IMR-90 (cell line): ENCODE measurements at regions not wholly inside any gene's neighbourhood (a gene's known extent, or its start where the extent isn't known, plus 50 kb on each side); places are given as distances from the start of the nearest gene placed in this dataset.

Experiments
- ATAC-seq: fragments of 200-7000 bp; cut with Tn5 transposase; 2 replicates; pipeline ENCODE4 v1.9.1; 2020; ENCODE audit warnings: low read depth, mild to moderate bottlenecking, moderate library complexity
- BruUV-seq: library from RNA; stranded (reverse); fragments of 400-500 nt; replicated peaks from 2 replicates; lab custom pipeline; 2021; lab: Mats Ljungman, UMichigan
- CTCF ChIA-PET: fragments of 300-600 bp; formaldehyde crosslinking; extraction: SDS; loops from one replicate; lab custom pipeline; 2021; ENCODE audit warnings: antibody characterized with exemption; lab: Yijun Ruan, JAX
- POLR2A ChIA-PET: fragments of 300-600 bp; sonication (Branson Sonifier 250); formaldehyde crosslinking; loops from one replicate; lab custom pipeline; 2022; ENCODE audit warnings: antibody characterized with exemption; ENCODE audit not compliant: unreplicated experiment; lab: Charles Lee
- DNase-seq: peaks from one replicate; pipeline ENCODE4 v3.0.0; 2013
- H2AFZ ChIP-seq: replicated peaks from 2 replicates; pipeline ENCODE3; 2013; ENCODE audit warnings: low read length, mild to moderate bottlenecking; ENCODE audit not compliant: poor library complexity
- H2AK5ac ChIP-seq: 2 replicates; pipeline ENCODE4 v1.6.1; 2013; ENCODE audit warnings: low read depth, low read length, inconsistent platforms
- H2AK9ac ChIP-seq: replicated peaks from 2 replicates; pipeline ENCODE3; 2013; ENCODE audit warnings: mild to moderate bottlenecking, low read depth, low read length, moderate library complexity; ENCODE audit not compliant: poor library complexity
- H2BK120ac ChIP-seq: 2 replicates; pipeline ENCODE4 v1.6.1; 2013; ENCODE audit warnings: low read depth, low read length, inconsistent platforms
- H2BK15ac ChIP-seq: 3 replicates; pipeline ENCODE4 v1.6.1; 2013; ENCODE audit warnings: low read depth, low read length, inconsistent platforms
- H2BK20ac ChIP-seq: 2 replicates; pipeline ENCODE4 v1.6.1; 2013; ENCODE audit warnings: low read depth, mild to moderate bottlenecking, inconsistent platforms, low read length, moderate library complexity
- H2BK5ac ChIP-seq: 2 replicates; pipeline ENCODE4 v1.6.1; 2013; ENCODE audit warnings: mild to moderate bottlenecking, low read depth, low read length, inconsistent platforms; ENCODE audit not compliant: poor library complexity, severe bottlenecking
- H3K14ac ChIP-seq: replicated peaks from 2 replicates; pipeline ENCODE4 v1.6.1; 2013; ENCODE audit warnings: low read depth, low read length, inconsistent platforms
- H3K18ac ChIP-seq: 2 replicates; pipeline ENCODE4 v1.6.1; 2013; ENCODE audit warnings: low read depth, low read length, control low read depth
- H3K23ac ChIP-seq: 2 replicates; pipeline ENCODE4 v1.6.1; 2013; ENCODE audit warnings: low read depth, low read length, inconsistent platforms
- H3K27ac ChIP-seq: 2 replicates; pipeline ENCODE4 v1.5.1; 2013; ENCODE audit warnings: mild to moderate bottlenecking, control low read depth, low read length; ENCODE audit not compliant: insufficient read depth
- H3K27me3 ChIP-seq: 2 replicates; pipeline ENCODE4 v1.6.1; 2013; ENCODE audit warnings: low read length; ENCODE audit not compliant: control insufficient read depth, insufficient read depth
- H3K36me3 ChIP-seq: 2 replicates; pipeline ENCODE4 v1.6.1; 2013; ENCODE audit warnings: low read length, mixed read lengths; ENCODE audit not compliant: control insufficient read depth, insufficient read depth
- H3K4ac ChIP-seq: 2 replicates; pipeline ENCODE4 v1.6.1; 2013; ENCODE audit warnings: low read depth, low read length, inconsistent platforms
- H3K4me1 ChIP-seq: 2 replicates; pipeline ENCODE4 v1.6.1; 2013; ENCODE audit warnings: low read length, mixed read lengths; ENCODE audit not compliant: control insufficient read depth, insufficient read depth
- H3K4me2 ChIP-seq: 2 replicates; pipeline ENCODE4 v1.6.1; 2013; ENCODE audit warnings: low read depth, mild to moderate bottlenecking, control low read depth, low read length, moderate library complexity
- H3K4me3 ChIP-seq: 2 replicates; pipeline ENCODE4 v1.5.1; 2013; ENCODE audit warnings: low read depth, mild to moderate bottlenecking, control low read depth, low read length, moderate library complexity; ENCODE audit not compliant: insufficient read depth
- H3K56ac ChIP-seq: 2 replicates; pipeline ENCODE4 v1.6.1; 2013; ENCODE audit warnings: low read length, inconsistent platforms; ENCODE audit not compliant: insufficient read depth; ENCODE audit errors: extremely low read depth
- H3K79me1 ChIP-seq, 2 experiments: 2 replicates each; pipeline ENCODE4 v1.6.1; 2013; ENCODE audit warnings: low read length in 2 of 2, inconsistent platforms in 1 of 2, low read depth in 1 of 2
- H3K9ac ChIP-seq: 2 replicates; pipeline ENCODE4 v1.6.1; 2013; ENCODE audit warnings: low read depth, low read length, control low read depth
- H3K9me1 ChIP-seq: 2 replicates; pipeline ENCODE4 v1.6.1; 2013; ENCODE audit warnings: low read length, inconsistent platforms; ENCODE audit not compliant: insufficient read depth
- H3K9me3 ChIP-seq: 2 replicates; pipeline ENCODE4 v1.6.1; 2013; ENCODE audit warnings: low read length; ENCODE audit not compliant: control insufficient read depth, insufficient read depth
- H4K20me1 ChIP-seq: 2 replicates; pipeline ENCODE4 v1.6.1; 2013; ENCODE audit warnings: low read length, inconsistent platforms; ENCODE audit not compliant: insufficient read depth
- H4K5ac ChIP-seq: 2 replicates; pipeline ENCODE4 v1.6.1; 2013; ENCODE audit warnings: mild to moderate bottlenecking, low read depth, low read length, control low read depth
- H4K8ac ChIP-seq, 2 experiments: 2 replicates each; pipeline ENCODE4 v1.6.1; 2013; ENCODE audit warnings: low read depth in 2 of 2, low read length in 2 of 2, control low read depth in 1 of 2, inconsistent platforms in 1 of 2
- H4K91ac ChIP-seq: 2 replicates; pipeline ENCODE4 v1.6.1; 2013; ENCODE audit warnings: low read depth, low read length, inconsistent platforms; ENCODE audit not compliant: insufficient read depth
- CHD1 ChIP-seq: IDR thresholded peaks from 2 replicates; pipeline ENCODE4 v1.6.1; 2012; ENCODE audit warnings: low read depth, low read length, improper control_type of control experiment
- MXI1 ChIP-seq: IDR thresholded peaks from 2 replicates; pipeline ENCODE4 v1.6.1; 2012; ENCODE audit warnings: low read depth, mild to moderate bottlenecking, low read length, moderate library complexity, borderline replicate concordance
- NFE2L2 ChIP-seq: fragments of 150-350 bp; IDR thresholded peaks from 2 replicates; pipeline ENCODE4 v1.6.1; 2016; ENCODE audit warnings: low read depth, mild to moderate bottlenecking, low read length
- RCOR1 ChIP-seq: IDR thresholded peaks from 2 replicates; pipeline ENCODE4 v1.6.1; 2012; ENCODE audit warnings: mild to moderate bottlenecking, low read length, improper control_type of control experiment; ENCODE audit not compliant: insufficient replicate concordance
- WGBS, 2 experiments: methylation state at CpG; one replicate each; pipeline versions ENCODE4 v1.1.5 to v1.1.7; 2013; ENCODE audit warnings: missing lambda C conversion rate in 2 of 2; ENCODE audit not compliant: insufficient read length in 1 of 2; ENCODE audit errors: extremely low coverage in 2 of 2; 5-methylcytosine and 5-hydroxymethylcytosine counted together
- dilution Hi-C: fragments of 300-500 bp; cut with HindIII; formaldehyde crosslinking; loops from one replicate; pipeline ENCODE4 v1.14.3; 2018; ENCODE audit warnings: low sequenced_read_pairs; ENCODE audit not compliant: unreplicated experiment
- in situ Hi-C: fragments of 300-500 bp; cut with MboI; formaldehyde crosslinking; loops from 3 replicates; pipeline ENCODE4 v1.14.3; 2019; ENCODE audit warnings: low sequenced_read_pairs, inconsistent platforms, mixed read lengths
- intact Hi-C: fragments of 100-400 bp; cut with micrococcal nuclease; formaldehyde crosslinking; loops from 2 replicates; pipeline ENCODE4 v1.10.0; 2022
- TF ChIP-seq, protein P1 (sequence below): conservative IDR thresholded peaks from 2 replicates; pipeline ENCODE4 v1.5.1; 2012; ENCODE audit warnings: mild to moderate bottlenecking, low read depth, low read length, improper control_type of control experiment
- TF ChIP-seq, protein P2 (sequence below): fragments of 150-350 bp; IDR thresholded peaks from 2 replicates; pipeline ENCODE4 v1.6.1; 2016; ENCODE audit warnings: low read depth, mild to moderate bottlenecking, low read length, moderate library complexity, borderline replicate concordance

DNA sequence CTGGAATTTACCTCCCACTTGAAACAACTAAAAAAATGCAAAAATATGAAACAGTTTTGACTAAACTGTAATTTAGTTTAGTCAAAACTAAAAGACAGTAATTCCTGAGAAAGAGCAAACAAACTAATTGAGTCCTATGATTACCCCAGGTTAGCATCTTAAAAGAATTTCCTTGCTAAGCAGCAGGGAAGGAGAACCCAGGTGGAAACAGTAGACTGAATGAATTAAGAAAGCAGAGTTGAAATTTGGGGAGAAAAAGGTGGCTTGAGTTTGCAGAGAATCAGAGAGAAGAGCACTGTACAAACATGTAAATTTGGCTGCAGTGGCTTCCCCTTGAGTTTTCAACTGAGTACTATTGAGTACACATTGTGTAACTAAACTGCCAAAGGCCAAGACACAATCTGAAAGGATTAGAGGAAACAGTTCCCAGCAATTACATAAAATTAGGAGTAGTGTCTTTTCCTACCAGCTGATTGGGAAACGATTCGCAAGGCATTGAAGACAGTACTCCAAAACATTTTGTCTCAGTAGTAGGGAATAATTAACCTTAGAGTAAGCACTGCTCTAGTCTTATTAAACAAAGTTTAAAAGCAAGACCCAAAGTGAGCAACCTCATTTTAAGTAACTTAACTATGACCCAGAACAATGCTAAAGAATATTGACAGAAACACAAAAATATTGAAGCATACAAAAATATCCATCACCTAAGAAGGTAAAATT lies 820.5 kb downstream of the DACH1 start:
- DNase-seq (no peak), ATAC-seq (no peak)
- Histone ChIP-seq H3K27me3 (no peaks in the 10 kb centered on the region), H4K8ac (no peak overlapping the region), H3K14ac (no peak overlapping the region), H3K9me1 (no peaks in the 10 kb centered on the region), H3K27ac (no peak overlapping the region), H3K23ac (no peak overlapping the region), H4K5ac (no peak overlapping the region), H3K4me2 (no peak overlapping the region), H2BK20ac (no peak overlapping the region), H3K79me1 (no peaks in the 10 kb centered on the region), H3K4me3 (no peak overlapping the region), H2BK5ac (no peak overlapping the region), H2BK120ac (no peak overlapping the region), H3K9ac (no peak overlapping the region), H3K4ac (no peak overlapping the region), H3K56ac (no peak overlapping the region), H2BK15ac (no peak overlapping the region), H3K9me3 (no peaks in the 10 kb centered on the region), H3K4me1 (no peaks in the 10 kb centered on the region), H3K18ac (no peak overlapping the region), H2AFZ (no peak overlapping the region), H3K36me3 (no peaks in the 10 kb centered on the region), H2AK9ac (no peak overlapping the region), H2AK5ac (no peak overlapping the region), H4K91ac (no peak overlapping the region), H4K20me1 (no peaks in the 10 kb centered on the region)
- ChIA-PET CTCF (no interaction called here), POLR2A (no interaction called here)
- intact Hi-C loops (no loop called here), in situ Hi-C loops (no loop called here), dilution Hi-C loops (no loop called here)
- no TSS peak for BruUV-seq
- no CpG with 5 or more reads among the region's 2 CpGs for WGBS, 2 experiments
- TF ChIP-seq, protein P1, sequence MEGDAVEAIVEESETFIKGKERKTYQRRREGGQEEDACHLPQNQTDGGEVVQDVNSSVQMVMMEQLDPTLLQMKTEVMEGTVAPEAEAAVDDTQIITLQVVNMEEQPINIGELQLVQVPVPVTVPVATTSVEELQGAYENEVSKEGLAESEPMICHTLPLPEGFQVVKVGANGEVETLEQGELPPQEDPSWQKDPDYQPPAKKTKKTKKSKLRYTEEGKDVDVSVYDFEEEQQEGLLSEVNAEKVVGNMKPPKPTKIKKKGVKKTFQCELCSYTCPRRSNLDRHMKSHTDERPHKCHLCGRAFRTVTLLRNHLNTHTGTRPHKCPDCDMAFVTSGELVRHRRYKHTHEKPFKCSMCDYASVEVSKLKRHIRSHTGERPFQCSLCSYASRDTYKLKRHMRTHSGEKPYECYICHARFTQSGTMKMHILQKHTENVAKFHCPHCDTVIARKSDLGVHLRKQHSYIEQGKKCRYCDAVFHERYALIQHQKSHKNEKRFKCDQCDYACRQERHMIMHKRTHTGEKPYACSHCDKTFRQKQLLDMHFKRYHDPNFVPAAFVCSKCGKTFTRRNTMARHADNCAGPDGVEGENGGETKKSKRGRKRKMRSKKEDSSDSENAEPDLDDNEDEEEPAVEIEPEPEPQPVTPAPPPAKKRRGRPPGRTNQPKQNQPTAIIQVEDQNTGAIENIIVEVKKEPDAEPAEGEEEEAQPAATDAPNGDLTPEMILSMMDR = no peak
- no peak for TF ChIP-seq NFE2L2
- no peak for TF ChIP-seq MXI1
- TF ChIP-seq CHD1 = no peak
- TF ChIP-seq, protein P2, sequence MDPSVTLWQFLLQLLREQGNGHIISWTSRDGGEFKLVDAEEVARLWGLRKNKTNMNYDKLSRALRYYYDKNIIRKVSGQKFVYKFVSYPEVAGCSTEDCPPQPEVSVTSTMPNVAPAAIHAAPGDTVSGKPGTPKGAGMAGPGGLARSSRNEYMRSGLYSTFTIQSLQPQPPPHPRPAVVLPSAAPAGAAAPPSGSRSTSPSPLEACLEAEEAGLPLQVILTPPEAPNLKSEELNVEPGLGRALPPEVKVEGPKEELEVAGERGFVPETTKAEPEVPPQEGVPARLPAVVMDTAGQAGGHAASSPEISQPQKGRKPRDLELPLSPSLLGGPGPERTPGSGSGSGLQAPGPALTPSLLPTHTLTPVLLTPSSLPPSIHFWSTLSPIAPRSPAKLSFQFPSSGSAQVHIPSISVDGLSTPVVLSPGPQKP = no peak
- TF ChIP-seq RCOR1 = no peak
